GM12873 (cell line): ENCODE measurements at regions not wholly inside any gene's neighbourhood (a gene's known extent, or its start where the extent isn't known, plus 50 kb on each side); places are given as distances from the start of the nearest gene placed in this dataset.

Experiments
- TF ChIP-seq, protein P1 (sequence below): IDR thresholded peaks from 2 replicates; pipeline ENCODE4 v1.5.1; 2012; ENCODE audit warnings: low read depth, mild to moderate bottlenecking, moderate library complexity, low read length, control low read depth; ENCODE audit not compliant: insufficient read depth; ENCODE audit errors: missing control alignments

DNA sequence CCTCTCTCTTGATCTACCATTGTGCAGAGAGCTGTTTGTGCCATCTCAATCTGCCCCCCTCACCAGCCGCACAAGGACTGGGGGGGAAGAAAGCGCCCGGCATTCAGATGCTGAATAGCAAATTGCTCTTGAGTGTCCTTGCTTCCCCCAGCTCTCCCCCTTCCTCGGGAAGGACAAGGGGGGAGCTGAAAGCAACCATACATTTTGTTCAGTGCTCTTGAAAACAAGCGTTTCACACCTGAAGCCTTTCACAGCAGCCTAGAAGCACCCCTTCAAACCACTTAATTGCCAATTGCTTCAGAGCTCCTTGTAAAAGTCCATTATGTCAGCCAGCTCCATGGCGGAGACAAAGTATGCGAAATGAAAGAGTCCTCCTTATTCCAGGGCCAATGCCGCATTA, 540.1 kb downstream of the NR2F2 start:
- TF ChIP-seq, protein P1, sequence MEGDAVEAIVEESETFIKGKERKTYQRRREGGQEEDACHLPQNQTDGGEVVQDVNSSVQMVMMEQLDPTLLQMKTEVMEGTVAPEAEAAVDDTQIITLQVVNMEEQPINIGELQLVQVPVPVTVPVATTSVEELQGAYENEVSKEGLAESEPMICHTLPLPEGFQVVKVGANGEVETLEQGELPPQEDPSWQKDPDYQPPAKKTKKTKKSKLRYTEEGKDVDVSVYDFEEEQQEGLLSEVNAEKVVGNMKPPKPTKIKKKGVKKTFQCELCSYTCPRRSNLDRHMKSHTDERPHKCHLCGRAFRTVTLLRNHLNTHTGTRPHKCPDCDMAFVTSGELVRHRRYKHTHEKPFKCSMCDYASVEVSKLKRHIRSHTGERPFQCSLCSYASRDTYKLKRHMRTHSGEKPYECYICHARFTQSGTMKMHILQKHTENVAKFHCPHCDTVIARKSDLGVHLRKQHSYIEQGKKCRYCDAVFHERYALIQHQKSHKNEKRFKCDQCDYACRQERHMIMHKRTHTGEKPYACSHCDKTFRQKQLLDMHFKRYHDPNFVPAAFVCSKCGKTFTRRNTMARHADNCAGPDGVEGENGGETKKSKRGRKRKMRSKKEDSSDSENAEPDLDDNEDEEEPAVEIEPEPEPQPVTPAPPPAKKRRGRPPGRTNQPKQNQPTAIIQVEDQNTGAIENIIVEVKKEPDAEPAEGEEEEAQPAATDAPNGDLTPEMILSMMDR, result no peak

DNA sequence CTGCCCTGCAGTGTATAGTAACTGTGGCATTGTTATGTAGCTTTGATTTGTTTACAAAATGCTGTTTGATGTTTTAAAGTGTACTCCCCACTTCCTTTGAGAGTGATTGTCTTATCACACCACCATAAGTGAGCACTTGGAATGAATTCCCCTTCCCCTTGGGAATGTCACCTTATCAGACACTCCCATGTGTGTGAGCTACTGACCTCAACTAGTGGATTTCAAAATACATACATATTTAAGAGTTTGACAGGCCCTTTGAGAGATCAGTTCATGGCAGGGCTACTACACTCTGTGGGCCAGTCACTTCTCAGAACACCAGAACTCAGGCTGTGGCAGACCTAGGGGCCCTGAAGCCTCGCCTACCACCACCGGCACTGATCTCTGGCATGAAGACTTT, 547.6 kb downstream of the NR2F2 start:
- TF ChIP-seq, protein P1, result no peak

DNA sequence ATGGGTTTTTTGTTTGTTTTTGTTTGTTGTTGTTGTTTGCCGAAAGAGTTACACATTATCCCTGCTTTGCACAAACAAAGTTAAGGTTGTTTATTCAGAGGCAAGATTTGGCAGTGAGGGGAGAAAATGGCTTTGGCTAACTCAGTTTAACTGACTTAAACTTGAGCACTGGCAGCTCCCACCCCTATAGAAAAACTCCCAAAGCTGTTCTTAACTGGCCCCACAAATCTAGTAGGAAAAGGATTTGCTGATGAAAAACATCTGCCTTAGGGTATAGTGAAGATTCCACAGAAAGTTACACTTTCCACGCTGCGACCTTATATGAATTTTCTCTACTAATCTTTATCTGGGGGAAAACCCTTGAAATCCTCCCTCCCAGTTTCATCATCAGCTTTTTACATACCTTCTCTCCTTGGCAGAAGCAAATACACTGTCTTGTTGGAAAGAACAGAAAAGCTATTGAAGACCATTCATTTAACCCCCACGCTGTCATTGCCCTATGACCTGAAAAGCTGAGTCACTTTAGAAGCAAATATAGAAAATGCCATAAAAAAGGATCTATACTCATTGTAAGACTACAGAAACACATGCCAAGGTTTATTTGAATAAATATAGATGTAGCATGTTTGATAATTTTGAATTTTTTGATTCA, 551.7 kb downstream of the NR2F2 start:
- TF ChIP-seq, protein P1, result no peak

- TF ChIP-seq, protein P1, result no peak
Measured at GRCh38 chr15:96887730-96888129, 557.2 kb downstream of the NR2F2 start.

DNA sequence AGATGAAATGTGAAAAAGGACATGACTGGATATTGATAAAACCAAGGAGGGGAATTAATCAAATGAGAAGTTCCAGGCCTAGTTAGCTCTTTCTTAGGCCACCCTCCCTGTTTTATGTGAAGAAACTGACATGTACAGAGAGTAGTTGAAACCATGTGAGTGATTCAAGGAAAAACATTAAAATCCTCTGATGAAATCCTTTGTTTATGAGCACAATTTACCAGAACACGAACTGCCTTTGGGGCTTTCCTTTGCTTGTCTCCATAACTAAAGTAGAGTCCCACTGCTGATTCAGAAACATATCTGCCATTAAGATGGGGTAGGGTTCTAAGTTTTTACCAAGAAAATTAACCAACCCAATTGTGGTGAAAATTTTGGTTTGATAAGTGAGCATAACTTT, 558.3 kb downstream of the NR2F2 start:
- TF ChIP-seq, protein P1, result no peak

DNA sequence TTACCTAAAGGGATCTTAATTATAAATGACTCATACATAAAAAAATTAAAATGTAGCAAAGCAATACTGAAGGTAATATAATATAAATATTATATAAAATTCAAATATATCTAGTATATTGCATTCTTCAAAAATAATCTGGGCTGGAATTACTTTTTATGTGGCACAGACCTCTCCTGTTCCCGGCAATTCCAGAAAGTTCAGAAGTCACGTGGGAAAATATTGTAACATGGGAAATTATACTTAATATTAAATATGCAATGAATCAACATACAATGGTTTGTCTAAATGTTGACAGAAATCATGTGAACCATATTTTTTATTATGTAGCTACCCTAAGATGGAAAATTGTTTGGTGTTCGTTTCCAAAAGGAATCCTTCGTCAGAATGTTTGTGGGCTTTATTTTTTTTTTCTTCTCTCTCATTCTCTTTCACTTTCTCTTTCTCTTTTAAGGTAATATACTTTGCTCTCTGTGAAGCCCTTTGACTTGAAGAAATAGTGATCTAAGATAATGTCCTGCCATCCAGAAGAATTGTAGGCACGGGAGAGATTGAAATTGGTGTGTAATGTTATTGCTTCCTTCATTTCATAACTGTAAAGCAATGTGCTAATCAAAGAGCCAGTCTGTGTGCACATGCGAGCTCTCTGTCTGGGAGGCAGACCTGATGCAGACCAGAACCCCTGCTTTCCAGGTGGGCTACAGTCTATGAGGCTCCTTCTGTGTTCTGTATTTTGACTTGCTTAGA, 559.4 kb downstream of the NR2F2 start:
- TF ChIP-seq, protein P1, result no peak

DNA sequence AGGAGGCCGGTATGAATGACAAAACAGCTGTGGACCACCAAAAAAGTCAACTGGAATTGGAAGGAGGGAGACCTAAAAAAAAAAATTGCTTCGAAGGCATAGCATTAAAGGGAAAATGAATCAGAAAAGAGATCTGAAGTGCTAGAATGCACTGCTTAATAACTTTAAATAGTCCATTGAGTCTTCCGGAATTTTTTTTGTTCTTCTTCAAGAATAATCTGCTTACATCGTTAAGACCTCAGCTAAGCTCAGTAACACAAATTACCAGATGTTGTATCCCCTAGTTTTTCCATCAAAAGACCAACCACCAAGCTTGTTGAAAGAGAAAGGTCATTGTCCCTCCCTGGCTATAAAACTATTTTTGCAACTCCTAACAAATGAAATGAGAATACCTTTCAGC, 560.5 kb downstream of the NR2F2 start:
- TF ChIP-seq, protein P1, result no peak
